GM13976 (cell line): ENCODE measurements at regions not wholly inside any gene's neighbourhood (a gene's known extent, or its start where the extent isn't known, plus 50 kb on each side); places are given as distances from the start of the nearest gene placed in this dataset.

Source experiments
- DNase-seq: peaks from one replicate; pipeline ENCODE4 v3.0.0; 2012; ENCODE audit warnings: low spot score
- CTCF ChIP-seq: IDR thresholded peaks from 2 replicates; pipeline ENCODE4 v1.5.1; 2012; ENCODE audit warnings: borderline replicate concordance, mild to moderate bottlenecking; ENCODE audit not compliant: insufficient read depth; ENCODE audit errors: extremely low read depth, missing control alignments, control extremely low read depth
- in situ Hi-C: fragments of 300-500 bp; cut with MboI; formaldehyde crosslinking; loops from one replicate; pipeline ENCODE4 v1.12.0; 2022; ENCODE audit warnings: low sequenced_read_pairs, mixed read lengths, inconsistent platforms; ENCODE audit not compliant: unreplicated experiment

DNA sequence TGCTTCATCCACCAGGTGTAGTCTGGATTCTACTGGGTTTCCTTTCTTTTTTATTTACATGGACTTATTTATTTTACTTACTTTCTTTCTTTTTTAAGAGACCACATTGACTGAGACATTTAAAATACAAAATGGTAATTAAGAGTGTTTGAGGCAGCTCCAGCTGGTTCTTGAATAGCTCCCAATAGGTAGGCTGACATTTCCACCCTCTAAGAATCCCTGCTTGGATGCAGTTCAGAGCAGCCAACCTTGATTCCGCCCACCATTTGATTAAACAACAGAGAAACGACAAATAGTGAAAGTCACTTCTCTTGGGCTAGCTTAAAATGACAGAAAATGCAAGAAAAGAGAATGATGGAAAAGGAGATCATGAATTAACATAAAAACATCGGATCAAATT lies 270.5 kb downstream of the TUSC7 start:
- no peak for TF ChIP-seq CTCF
- DNase-seq: no peak
- in situ Hi-C loops: no loop called here

GRCh38 chr3:116981089-116981488 lies 271.5 kb downstream of the TUSC7 start:
- in situ Hi-C loops: no loop called here
- no peak for TF ChIP-seq CTCF
- no peak for DNase-seq

DNA sequence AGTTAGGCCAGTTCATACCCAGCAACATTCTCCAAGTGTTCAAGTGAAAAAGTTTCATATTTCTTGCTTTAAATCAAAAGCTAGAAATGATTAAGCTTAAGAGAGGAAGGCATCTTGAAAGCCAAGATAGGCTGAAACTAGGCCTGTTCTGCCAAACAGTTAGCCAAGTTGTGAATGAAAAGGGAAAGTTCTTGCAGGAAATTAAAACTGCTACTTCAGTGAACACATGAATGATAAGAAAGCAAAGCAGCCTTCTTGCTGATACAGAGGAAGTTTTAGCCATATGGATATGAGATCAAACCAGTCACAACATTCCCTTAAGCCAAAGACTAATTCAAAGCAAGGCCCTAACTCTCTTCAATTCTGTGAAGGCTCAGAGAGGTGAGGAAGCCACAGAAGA lies 274.7 kb downstream of the TUSC7 start:
- no peak for TF ChIP-seq CTCF
- in situ Hi-C loops: no loop called here
- DNase-seq: no peak

DNA sequence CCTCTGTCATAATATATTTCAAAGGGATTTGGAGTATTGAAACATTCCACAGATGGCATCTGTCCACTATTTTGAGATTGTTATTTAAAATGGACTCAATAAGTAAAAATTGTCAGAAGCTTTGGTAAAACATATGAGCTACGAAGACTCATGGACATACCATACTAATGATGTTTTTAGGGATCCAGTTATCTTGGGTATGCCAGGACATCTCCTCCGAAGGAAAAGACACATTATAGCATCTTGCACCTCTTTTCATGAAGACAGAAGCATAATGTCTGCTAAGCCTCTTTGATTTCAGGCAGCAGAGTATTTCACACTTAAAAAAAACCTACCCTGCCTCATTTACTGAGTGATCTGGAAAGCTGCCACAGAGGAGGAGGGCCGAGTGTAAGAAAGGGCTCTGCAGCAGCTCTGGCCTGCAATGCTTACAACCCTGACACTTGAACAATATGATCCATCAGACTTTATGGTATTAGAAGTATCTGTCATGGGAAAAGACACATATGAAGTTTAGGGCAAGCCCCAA lies 284.8 kb downstream of the TUSC7 start:
- in situ Hi-C loops: no loop called here
- no peak for DNase-seq
- TF ChIP-seq CTCF: no peak

DNA sequence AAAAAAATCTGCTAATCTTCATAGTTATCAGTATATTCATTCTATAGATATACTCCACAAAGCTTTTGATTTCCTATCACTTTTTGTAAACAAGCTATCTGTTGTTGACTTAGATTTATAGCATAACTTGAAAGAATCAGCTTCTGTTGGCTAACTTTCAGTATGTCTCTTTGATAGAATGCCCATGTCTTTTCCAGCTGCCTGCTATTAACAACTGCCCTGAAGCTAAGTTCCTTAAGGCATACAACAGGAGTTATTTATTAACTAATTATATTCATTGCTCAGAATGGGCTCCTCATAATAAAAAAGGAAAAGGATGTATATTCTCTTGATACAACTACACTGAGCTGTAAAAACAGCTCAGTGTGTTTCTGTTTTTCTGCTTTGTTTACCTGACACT lies 293.9 kb downstream of the TUSC7 start:
- DNase-seq: no peak
- no peak for TF ChIP-seq CTCF
- in situ Hi-C loops: no loop called here

- TF ChIP-seq CTCF: no peak
- DNase-seq: no peak
- in situ Hi-C loops: no loop called here
These were observed 295.7 kb downstream of the TUSC7 start for GRCh38 chr3:117005274-117005673.
